ENCODE measurements at regions not wholly inside any gene's neighbourhood (a gene's known extent, or its start where the extent isn't known, plus 50 kb on each side); places are given as distances from the start of the nearest gene placed in this dataset.

DNA sequence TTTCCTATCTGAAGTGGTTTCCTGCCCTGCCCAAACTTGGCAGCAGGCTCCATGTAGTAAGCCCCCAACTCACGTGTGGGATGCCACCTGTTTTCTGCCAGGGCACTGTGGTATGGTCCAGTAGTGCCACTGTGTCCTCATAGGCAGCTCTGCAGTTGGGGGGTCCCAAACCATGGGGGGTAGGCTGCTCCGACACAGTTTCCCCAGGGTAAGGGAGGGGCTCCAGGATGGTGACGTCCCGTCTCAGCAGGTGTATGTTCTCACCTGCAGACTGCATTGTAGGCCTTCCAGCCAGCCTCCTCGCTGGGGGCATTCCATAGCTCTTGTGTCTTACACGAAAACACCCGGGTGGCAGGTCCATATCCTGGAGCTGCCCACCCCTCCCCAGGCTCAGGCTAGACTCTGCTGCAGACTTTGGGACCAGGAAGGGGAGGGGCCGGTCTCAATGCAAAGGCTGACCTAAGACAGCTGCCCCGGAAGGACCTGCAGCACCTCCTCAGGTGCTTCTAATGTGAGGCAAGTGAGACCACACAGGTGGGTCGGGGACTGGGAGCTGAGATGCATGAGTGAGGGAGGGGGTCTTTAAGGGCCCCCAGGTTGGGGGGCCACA, 330.5 kb upstream of the IRX4 start:
- Histone ChIP-seq H3K79me2 (ENCODE audit: insufficient read depth, low read depth) (no peaks in the 10 kb centered on the region), H3K9ac (no peak overlapping the region), H3K4me1 (ENCODE audit: low read depth, poor library complexity, severe bottlenecking) (no peaks in the 10 kb centered on the region), H4K20me1 (ENCODE audit: insufficient read depth) (no peaks in the 10 kb centered on the region), H3K4me2 (no peak overlapping the region), H3K27me3 (ENCODE audit: insufficient read depth, low read depth) (no peaks in the 10 kb centered on the region), H3K36me3 (ENCODE audit: insufficient read depth) (no peaks in the 10 kb centered on the region), H3K27ac (no peak overlapping the region), H2AFZ (ENCODE audit: low read depth) (no peak overlapping the region), H3K4me3 (IDR thresholded peaks at IDR 0.05; ENCODE audit: insufficient read depth, low read depth, low read length) (no peak overlapping the region)
- TF ChIP-seq, protein P1, sequence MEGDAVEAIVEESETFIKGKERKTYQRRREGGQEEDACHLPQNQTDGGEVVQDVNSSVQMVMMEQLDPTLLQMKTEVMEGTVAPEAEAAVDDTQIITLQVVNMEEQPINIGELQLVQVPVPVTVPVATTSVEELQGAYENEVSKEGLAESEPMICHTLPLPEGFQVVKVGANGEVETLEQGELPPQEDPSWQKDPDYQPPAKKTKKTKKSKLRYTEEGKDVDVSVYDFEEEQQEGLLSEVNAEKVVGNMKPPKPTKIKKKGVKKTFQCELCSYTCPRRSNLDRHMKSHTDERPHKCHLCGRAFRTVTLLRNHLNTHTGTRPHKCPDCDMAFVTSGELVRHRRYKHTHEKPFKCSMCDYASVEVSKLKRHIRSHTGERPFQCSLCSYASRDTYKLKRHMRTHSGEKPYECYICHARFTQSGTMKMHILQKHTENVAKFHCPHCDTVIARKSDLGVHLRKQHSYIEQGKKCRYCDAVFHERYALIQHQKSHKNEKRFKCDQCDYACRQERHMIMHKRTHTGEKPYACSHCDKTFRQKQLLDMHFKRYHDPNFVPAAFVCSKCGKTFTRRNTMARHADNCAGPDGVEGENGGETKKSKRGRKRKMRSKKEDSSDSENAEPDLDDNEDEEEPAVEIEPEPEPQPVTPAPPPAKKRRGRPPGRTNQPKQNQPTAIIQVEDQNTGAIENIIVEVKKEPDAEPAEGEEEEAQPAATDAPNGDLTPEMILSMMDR (conservative IDR thresholded peaks at IDR 0.05; ENCODE audit: low read depth, low read length): no peak

DNA sequence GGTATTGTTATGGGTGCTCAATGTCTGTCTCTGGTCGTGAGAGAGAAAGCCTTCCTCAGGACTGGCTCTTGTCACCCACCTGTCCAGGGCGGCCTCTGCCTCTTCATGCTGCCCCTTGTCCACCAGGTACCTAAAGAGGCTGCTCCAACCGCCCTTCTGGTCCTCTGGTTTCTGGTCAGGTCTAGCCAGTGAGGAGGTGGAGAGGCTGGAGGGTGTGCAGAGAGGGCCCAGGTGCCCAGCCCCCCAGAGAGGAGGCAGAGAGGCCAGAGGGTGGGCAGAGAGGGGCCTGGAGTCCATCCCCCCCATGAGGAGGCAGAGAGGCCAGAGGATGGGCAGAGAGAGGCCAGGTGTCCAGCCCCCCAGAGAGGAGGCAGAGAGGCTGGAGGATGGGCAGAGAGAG, 329.8 kb upstream of the IRX4 start:
- TF ChIP-seq, protein P1 (conservative IDR thresholded peaks at IDR 0.05; ENCODE audit: low read depth, low read length): no peak
- no peak overlapping the region for H2AFZ ChIP-seq (ENCODE audit: low read depth)
- H3K27me3 ChIP-seq (ENCODE audit: insufficient read depth, low read depth): no peaks in the 10 kb centered on the region
- no peak overlapping the region for H3K4me3 ChIP-seq (IDR thresholded peaks at IDR 0.05; ENCODE audit: insufficient read depth, low read depth, low read length)
- H3K79me2 ChIP-seq (ENCODE audit: insufficient read depth, low read depth): no peaks in the 10 kb centered on the region
- H3K36me3 ChIP-seq (ENCODE audit: insufficient read depth): no peaks in the 10 kb centered on the region
- no peak overlapping the region for H3K4me2 ChIP-seq
- no peak overlapping the region for H3K9ac ChIP-seq
- H3K27ac ChIP-seq: no peak overlapping the region
- no peaks in the 10 kb centered on the region for H4K20me1 ChIP-seq (ENCODE audit: insufficient read depth)
- H3K4me1 ChIP-seq (ENCODE audit: low read depth, poor library complexity, severe bottlenecking): no peaks in the 10 kb centered on the region

DNA sequence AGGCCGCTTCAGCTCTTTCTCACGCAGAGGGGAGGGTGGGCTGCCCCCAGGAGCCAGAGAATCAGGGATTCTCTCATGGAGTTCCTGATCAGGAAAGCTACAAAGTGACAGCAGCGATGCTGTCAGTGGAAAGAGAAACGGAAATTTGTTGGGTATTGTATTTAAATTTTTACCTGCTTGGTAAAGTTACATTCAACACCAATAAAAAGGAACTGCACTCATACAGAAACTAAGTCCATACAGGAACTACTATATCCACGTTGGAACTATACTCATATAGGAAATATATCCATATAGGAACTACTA, 325.5 kb upstream of the IRX4 start:
- Histone ChIP-seq H3K4me1 (ENCODE audit: low read depth, poor library complexity, severe bottlenecking) (no peaks in the 10 kb centered on the region), H3K36me3 (ENCODE audit: insufficient read depth) (no peaks in the 10 kb centered on the region), H3K79me2 (ENCODE audit: insufficient read depth, low read depth) (no peaks in the 10 kb centered on the region), H2AFZ (ENCODE audit: low read depth) (no peak overlapping the region), H3K27ac (no peak overlapping the region), H3K4me3 (IDR thresholded peaks at IDR 0.05; ENCODE audit: insufficient read depth, low read depth, low read length) (no peak overlapping the region), H3K9ac (no peak overlapping the region), H3K4me2 (no peak overlapping the region), H3K27me3 (ENCODE audit: insufficient read depth, low read depth) (no peaks in the 10 kb centered on the region), H4K20me1 (ENCODE audit: insufficient read depth) (no peaks in the 10 kb centered on the region)
- TF ChIP-seq, protein P1 (conservative IDR thresholded peaks at IDR 0.05; ENCODE audit: low read depth, low read length): no peak

DNA sequence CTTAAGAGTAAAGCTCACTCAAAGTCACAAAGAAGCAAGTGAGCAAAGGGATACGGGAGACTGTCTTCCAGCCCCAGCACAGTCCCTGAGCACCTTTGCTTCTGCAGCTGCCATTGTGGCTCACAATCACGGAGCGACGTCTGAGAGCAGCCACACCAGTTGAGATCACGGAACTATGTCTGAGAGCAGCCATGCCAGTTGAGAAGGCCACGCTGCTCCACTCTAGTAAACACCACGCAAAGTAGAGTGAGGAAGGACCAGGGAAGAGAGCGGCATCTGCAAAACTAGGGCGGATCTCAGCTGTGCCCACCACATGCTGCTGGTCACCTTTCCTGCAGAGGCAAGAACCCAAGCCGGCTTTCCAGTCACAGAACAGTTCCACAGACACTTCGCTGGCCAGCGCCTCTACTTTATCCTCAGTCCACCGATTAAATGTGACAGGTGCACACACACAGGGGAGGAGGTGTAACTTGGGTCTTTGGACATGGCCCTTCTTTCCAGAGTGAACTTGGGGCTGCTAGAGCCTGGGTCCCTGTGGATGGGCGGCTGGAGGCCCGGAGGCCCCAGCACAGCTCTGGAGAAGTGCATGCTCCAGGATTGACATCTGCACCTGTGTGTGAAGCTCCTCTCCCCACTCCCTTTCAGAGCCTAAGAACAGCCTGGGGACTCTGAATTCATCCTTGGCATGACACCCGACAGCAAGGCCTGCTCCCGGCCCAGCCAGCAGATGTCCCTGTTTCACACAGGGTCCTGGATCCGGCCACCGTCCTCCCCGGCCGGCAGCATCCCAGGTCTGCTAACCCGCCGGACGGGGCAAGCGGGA, 324.9 kb upstream of the IRX4 start:
- no peak overlapping the region for H3K9ac ChIP-seq
- no peak overlapping the region for H3K4me2 ChIP-seq
- no peaks in the 10 kb centered on the region for H3K4me1 ChIP-seq (ENCODE audit: low read depth, poor library complexity, severe bottlenecking)
- H3K27me3 ChIP-seq (ENCODE audit: insufficient read depth, low read depth): no peaks in the 10 kb centered on the region
- H3K4me3 ChIP-seq (IDR thresholded peaks at IDR 0.05; ENCODE audit: insufficient read depth, low read depth, low read length): no peak overlapping the region
- H2AFZ ChIP-seq (ENCODE audit: low read depth): no peak overlapping the region
- H3K79me2 ChIP-seq (ENCODE audit: insufficient read depth, low read depth): no peaks in the 10 kb centered on the region
- no peaks in the 10 kb centered on the region for H4K20me1 ChIP-seq (ENCODE audit: insufficient read depth)
- H3K27ac ChIP-seq: no peak overlapping the region
- TF ChIP-seq, protein P1 (conservative IDR thresholded peaks at IDR 0.05; ENCODE audit: low read depth, low read length): no peak
- no peaks in the 10 kb centered on the region for H3K36me3 ChIP-seq (ENCODE audit: insufficient read depth)

Data from KMS-11 (cell line).